A673 (cell line): ENCODE measurements at regions not wholly inside any gene's neighbourhood (a gene's known extent, or its start where the extent isn't known, plus 50 kb on each side); places are given as distances from the start of the nearest gene placed in this dataset.
"Not testable (repeated sequence)": the region's sequence is repeated elsewhere in the genome, so short reads cannot be mapped to it uniquely, and the experiment has no call there.

ENCODE experiments used
- BruUV-seq: library from RNA; stranded (reverse); fragments of 400-500 nt; replicated peaks from 2 replicates; lab custom pipeline; 2021; lab: Mats Ljungman, UMichigan
- CTCF ChIA-PET: fragments of 300-600 bp; sonication (Branson Sonifier 250); formaldehyde crosslinking; loops from one replicate; lab custom pipeline; 2022; ENCODE audit warnings: antibody characterized with exemption; lab: Charles Lee
- POLR2A ChIA-PET: fragments of 300-600 bp; sonication (Branson Sonifier 250); formaldehyde crosslinking; loops from one replicate; lab custom pipeline; 2022; ENCODE audit warnings: antibody characterized with exemption; ENCODE audit not compliant: low non-redundant PET; lab: Charles Lee
- DNase-seq: peaks from one replicate; pipeline ENCODE4 v3.0.0-alpha.2; 2015; ENCODE audit warnings: low spot score
- H3K27ac ChIP-seq: fragments of 200-600 bp; sonication (generic); 2 replicates; pipeline ENCODE4 v1.5.1; 2016; ENCODE audit warnings: mixed run types, low read depth, mild to moderate bottlenecking, mixed read lengths, antibody characterized with exemption, low read length; ENCODE audit not compliant: poor library complexity, severe bottlenecking
- H3K27me3 ChIP-seq: fragments of 200-600 bp; sonication (generic); replicated peaks from 2 replicates; pipeline ENCODE4 v1.6.1; 2017; ENCODE audit warnings: mixed run types, low read depth, mild to moderate bottlenecking, mixed read lengths, antibody characterized with exemption, low read length; ENCODE audit not compliant: insufficient read depth, poor library complexity
- H3K36me3 ChIP-seq: fragments of 200-600 bp; sonication (generic); 2 replicates; pipeline ENCODE4 v1.6.1; 2016; ENCODE audit warnings: mixed run types, mild to moderate bottlenecking, mixed read lengths, antibody characterized with exemption, low read length; ENCODE audit not compliant: insufficient read depth, poor library complexity, severe bottlenecking
- H3K4me1 ChIP-seq: fragments of 200-600 bp; sonication (generic); 2 replicates; pipeline ENCODE4 v1.6.1; 2017; ENCODE audit warnings: mixed run types, mild to moderate bottlenecking, mixed read lengths, antibody characterized with exemption, low read length; ENCODE audit not compliant: insufficient read depth, poor library complexity, severe bottlenecking
- H3K4me3 ChIP-seq: fragments of 200-600 bp; sonication (generic); 2 replicates; pipeline ENCODE4 v1.5.1; 2016; ENCODE audit warnings: low read depth, mixed run types, mild to moderate bottlenecking, mixed read lengths, low read length; ENCODE audit not compliant: poor library complexity, severe bottlenecking
- H3K9me3 ChIP-seq: fragments of 200-600 bp; sonication (generic); 2 replicates; pipeline ENCODE4 v1.6.1; 2016; ENCODE audit warnings: mixed run types, low read depth, mild to moderate bottlenecking, mixed read lengths, antibody characterized with exemption, low read length; ENCODE audit not compliant: poor library complexity, severe bottlenecking
- EZH2 ChIP-seq: fragments of 200-600 bp; sonication (generic); IDR thresholded peaks from 2 replicates; pipeline ENCODE4 v1.6.1; 2017; ENCODE audit warnings: borderline replicate concordance, low read depth, mild to moderate bottlenecking, mixed read lengths, antibody characterized with exemption, low read length; ENCODE audit not compliant: poor library complexity, severe bottlenecking
- intact Hi-C: fragments of 100-400 bp; cut with micrococcal nuclease; formaldehyde crosslinking; loops from one replicate; pipeline ENCODE4 v1.10.0; 2022; ENCODE audit not compliant: unreplicated experiment
- TF ChIP-seq, protein P1 (sequence below): fragments of 300-800, 200-600 bp; sonication (generic); conservative IDR thresholded peaks from 2 replicates; pipeline ENCODE4 v1.5.1; 2017; ENCODE audit warnings: low read depth, mild to moderate bottlenecking, antibody characterized with exemption, low read length, moderate library complexity, mixed read lengths

GRCh38 chr3:82376883-82377282 lies 615.4 kb upstream of the GBE1 start:
- no peak for DNase-seq
- TF ChIP-seq EZH2, result no peak
- TF ChIP-seq, protein P1, sequence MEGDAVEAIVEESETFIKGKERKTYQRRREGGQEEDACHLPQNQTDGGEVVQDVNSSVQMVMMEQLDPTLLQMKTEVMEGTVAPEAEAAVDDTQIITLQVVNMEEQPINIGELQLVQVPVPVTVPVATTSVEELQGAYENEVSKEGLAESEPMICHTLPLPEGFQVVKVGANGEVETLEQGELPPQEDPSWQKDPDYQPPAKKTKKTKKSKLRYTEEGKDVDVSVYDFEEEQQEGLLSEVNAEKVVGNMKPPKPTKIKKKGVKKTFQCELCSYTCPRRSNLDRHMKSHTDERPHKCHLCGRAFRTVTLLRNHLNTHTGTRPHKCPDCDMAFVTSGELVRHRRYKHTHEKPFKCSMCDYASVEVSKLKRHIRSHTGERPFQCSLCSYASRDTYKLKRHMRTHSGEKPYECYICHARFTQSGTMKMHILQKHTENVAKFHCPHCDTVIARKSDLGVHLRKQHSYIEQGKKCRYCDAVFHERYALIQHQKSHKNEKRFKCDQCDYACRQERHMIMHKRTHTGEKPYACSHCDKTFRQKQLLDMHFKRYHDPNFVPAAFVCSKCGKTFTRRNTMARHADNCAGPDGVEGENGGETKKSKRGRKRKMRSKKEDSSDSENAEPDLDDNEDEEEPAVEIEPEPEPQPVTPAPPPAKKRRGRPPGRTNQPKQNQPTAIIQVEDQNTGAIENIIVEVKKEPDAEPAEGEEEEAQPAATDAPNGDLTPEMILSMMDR, result no peak
- BruUV-seq, result no TSS peak
- POLR2A ChIA-PET, result no interaction called here
- Histone ChIP-seq H3K36me3 (no peaks in the 10 kb centered on the region), H3K4me1 (no peaks in the 10 kb centered on the region), H3K27me3 (no peaks in the 10 kb centered on the region), H3K9me3 (peaks cover 43% of the 10 kb centered on the region), H3K4me3 (no peak overlapping the region), H3K27ac (no peak overlapping the region)
- CTCF ChIA-PET, result no interaction called here
- intact Hi-C loops, result no loop called here

- H3K4me3 ChIP-seq, DNase-seq, H3K36me3 ChIP-seq, POLR2A ChIA-PET, H3K4me1 ChIP-seq, H3K27me3 ChIP-seq, BruUV-seq, CTCF ChIA-PET, intact Hi-C loops, H3K27ac ChIP-seq: not testable (repeated sequence)
- peaks cover 23% of the 10 kb centered on the region for H3K9me3 ChIP-seq
These were observed 612.4 kb upstream of the GBE1 start for GRCh38 chr3:82373833-82374232.

- CTCF ChIA-PET, result no interaction called here
- no peaks in the 10 kb centered on the region for H3K36me3 ChIP-seq
- BruUV-seq, result no TSS peak
- TF ChIP-seq, protein P1, result no peak
- TF ChIP-seq EZH2, result no peak
- no peaks in the 10 kb centered on the region for H3K4me1 ChIP-seq
- intact Hi-C loops, result no loop called here
- no peak overlapping the region for H3K27ac ChIP-seq
- no peaks in the 10 kb centered on the region for H3K9me3 ChIP-seq
- POLR2A ChIA-PET, result no interaction called here
- no peak overlapping the region for H3K4me3 ChIP-seq
- H3K27me3 ChIP-seq, result no peaks in the 10 kb centered on the region
- DNase-seq, result no peak
These were observed 603.4 kb upstream of the GBE1 start for GRCh38 chr3:82364827-82365226.

DNA sequence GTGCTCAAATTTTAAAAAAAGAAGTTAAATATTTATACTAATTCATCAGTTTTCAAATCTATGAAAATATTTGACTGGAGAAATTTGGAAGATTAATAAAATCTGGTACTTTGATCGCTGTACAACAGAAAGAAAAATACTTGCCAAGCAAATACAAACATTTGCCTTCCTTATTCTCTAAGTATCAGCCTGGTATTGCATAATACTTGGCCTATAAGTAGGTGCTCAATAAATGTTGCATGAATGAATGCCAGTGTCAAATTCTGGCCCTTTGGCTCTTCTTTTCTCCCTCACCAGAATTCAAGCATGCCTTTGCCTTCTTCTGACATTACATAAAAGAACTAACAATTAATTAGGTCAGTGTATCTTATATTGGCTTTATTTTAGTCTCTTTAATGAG lies 601.7 kb upstream of the GBE1 start:
- intact Hi-C loops, result no loop called here
- CTCF ChIA-PET, result no interaction called here

More for the DNA sequence above, 601.7 kb upstream of the GBE1 start:
- H3K4me1 ChIP-seq, result no peaks in the 10 kb centered on the region
- no peak for DNase-seq
- H3K27me3 ChIP-seq, result no peaks in the 10 kb centered on the region
- TF ChIP-seq EZH2, result no peak
- TF ChIP-seq, protein P1, result no peak
- H3K36me3 ChIP-seq, result no peaks in the 10 kb centered on the region
- POLR2A ChIA-PET, result no interaction called here
- no peaks in the 10 kb centered on the region for H3K9me3 ChIP-seq
- BruUV-seq, result no TSS peak
- H3K27ac ChIP-seq, result no peak overlapping the region
- H3K4me3 ChIP-seq, result no peak overlapping the region
